HCT116 (cell line): ENCODE measurements at regions not wholly inside any gene's neighbourhood (a gene's known extent, or its start where the extent isn't known, plus 50 kb on each side); places are given as distances from the start of the nearest gene placed in this dataset.

Experiments
- ATAC-seq: fragments of 200-7000 bp; cut with Tn5 transposase; 2 replicates; pipeline ENCODE4 v1.9.1; 2020; ENCODE audit warnings: mild to moderate bottlenecking, moderate library complexity
- BruUV-seq: library from RNA; stranded (reverse); fragments of 400-500 nt; replicated peaks from 2 replicates; lab custom pipeline; 2021; lab: Mats Ljungman, UMichigan
- CTCF ChIA-PET: fragments of 300-600 bp; sonication (Branson Sonifier 250); formaldehyde crosslinking; loops from one replicate; lab custom pipeline; 2021; ENCODE audit warnings: antibody characterized with exemption; lab: Charles Lee
- POLR2A ChIA-PET: fragments of 300-600, 350-600 bp; sonication (Branson Sonifier 250); formaldehyde crosslinking; loops from one replicate; lab custom pipeline; 2021; ENCODE audit warnings: antibody characterized with exemption; lab: Charles Lee
- RAD21 ChIA-PET, 2 experiments: fragments of 300-600 bp; sonication (Branson Sonifier 250); formaldehyde crosslinking; loops; one replicate each; lab custom pipeline; 2023; ENCODE audit warnings: low total read pairs in 2 of 2; ENCODE audit not compliant: uncharacterized antibody in 2 of 2, unreplicated experiment in 2 of 2, low non-redundant PET in 1 of 2; lab: Charles Lee
- DNase-seq: peaks from one replicate; pipeline ENCODE4 v3.0.0-alpha.2; 2010; ENCODE audit warnings: low read depth, low spot score
- H2AFZ ChIP-seq: fragments of 200-600 bp; shearing (Covaris generic), sonication (generic); 2 replicates; pipeline ENCODE4 v1.6.1; 2017; ENCODE audit warnings: low read depth, mixed run types, mixed read lengths, antibody characterized with exemption, low read length; ENCODE audit not compliant: poor library complexity, severe bottlenecking
- H3K27ac ChIP-seq: 2 replicates; pipeline ENCODE4 v1.5.1; 2012; ENCODE audit warnings: low read depth, low read length
- H3K27me3 ChIP-seq: fragments of 200-600 bp; sonication (generic); 2 replicates; pipeline ENCODE4 v1.6.1; 2016; ENCODE audit warnings: mixed run types, low read length, mixed read lengths; ENCODE audit not compliant: insufficient read depth
- H3K36me3 ChIP-seq, 2 experiments: fragments of 200-500 bp in 1 of 2; fragments of 200-600 bp in 1 of 2; sonication (Bioruptor generic) in 1 of 2; sonication (generic) in 1 of 2; 2 replicates each; pipeline versions ENCODE4 v1.5.1 to v1.6.1; 2014 to 2016; ENCODE audit warnings: low read length in 2 of 2, inconsistent platforms in 1 of 2, mixed read lengths in 1 of 2, mixed run types in 1 of 2; ENCODE audit not compliant: insufficient read depth in 2 of 2, control insufficient read depth in 1 of 2
- H3K4me1 ChIP-seq, 2 experiments: fragments of 200-600 bp in 1 of 2; sonication (generic) in 1 of 2; 2 replicates each; pipeline versions ENCODE4 v1.5.1 to v1.6.1; 2012 to 2017; ENCODE audit warnings: low read length in 2 of 2, inconsistent platforms in 1 of 2, mild to moderate bottlenecking in 1 of 2, mixed read lengths in 1 of 2, mixed run types in 1 of 2, moderate library complexity in 1 of 2; ENCODE audit not compliant: insufficient read depth in 2 of 2, control insufficient read depth in 1 of 2
- H3K4me2 ChIP-seq: fragments of 200-600 bp; sonication (generic); 2 replicates; pipeline ENCODE4 v1.6.1; 2017; ENCODE audit warnings: mixed run types, low read length, mixed read lengths
- H3K4me3 ChIP-seq, 2 experiments: fragments of 200-600 bp in 1 of 2; sonication (generic) in 1 of 2; replicated peaks in 1 of 2; 2 replicates each; pipeline ENCODE4 v1.5.1; 2011 to 2016; ENCODE audit warnings: low read length in 2 of 2, control low read depth in 1 of 2, low read depth in 1 of 2, mild to moderate bottlenecking in 1 of 2, mixed read lengths in 1 of 2, mixed run types in 1 of 2
- H3K79me2 ChIP-seq: fragments of 200-600 bp; sonication (generic); 2 replicates; pipeline ENCODE4 v1.6.1; 2017; ENCODE audit warnings: mild to moderate bottlenecking, mixed run types, low read length, moderate library complexity, mixed read lengths; ENCODE audit not compliant: insufficient read depth
- H3K9ac ChIP-seq: fragments of 200-600 bp; sonication (generic); 2 replicates; pipeline ENCODE4 v1.6.1; 2016; ENCODE audit warnings: low read length, mixed read lengths
- H3K9me2 ChIP-seq: fragments of 200-600 bp; sonication (generic), shearing (Covaris generic); 2 replicates; pipeline ENCODE4 v1.6.1; 2017; ENCODE audit warnings: mixed run types, mild to moderate bottlenecking, moderate library complexity; ENCODE audit not compliant: insufficient read depth
- H3K9me3 ChIP-seq, 2 experiments: fragments of 200-500 bp in 1 of 2; fragments of 200-600 bp in 1 of 2; sonication (Bioruptor generic) in 1 of 2; sonication (generic) in 1 of 2; 2 replicates each; pipeline ENCODE4 v1.6.1; 2014 to 2017; ENCODE audit warnings: low read length in 2 of 2, mixed read lengths in 2 of 2, inconsistent platforms in 1 of 2, low read depth in 1 of 2, mild to moderate bottlenecking in 1 of 2, mixed run types in 1 of 2, moderate library complexity in 1 of 2; ENCODE audit not compliant: control insufficient read depth in 1 of 2, insufficient read depth in 1 of 2
- H4K20me1 ChIP-seq: fragments of 200-600 bp; sonication (generic), shearing (Covaris generic); 2 replicates; pipeline ENCODE4 v1.6.1; 2017; ENCODE audit warnings: mixed run types, mild to moderate bottlenecking, moderate library complexity; ENCODE audit not compliant: insufficient read depth
- ATF3 ChIP-seq: IDR thresholded peaks from 2 replicates; pipeline ENCODE4 v1.6.1; 2012
- CBX3 ChIP-seq: IDR thresholded peaks from 2 replicates; pipeline ENCODE4 v1.6.1; 2012; ENCODE audit warnings: low read depth
- CEBPB ChIP-seq: IDR thresholded peaks from 2 replicates; pipeline ENCODE4 v1.6.1; 2012; ENCODE audit warnings: low read depth
- EGR1 ChIP-seq: IDR thresholded peaks from 2 replicates; pipeline ENCODE4 v1.6.1; 2012; ENCODE audit warnings: low read depth
- ELF1 ChIP-seq: IDR thresholded peaks from 2 replicates; pipeline ENCODE4 v1.6.1; 2012; ENCODE audit warnings: low read depth, borderline replicate concordance
- EZH2 ChIP-seq: fragments of 200-600 bp; sonication (generic); IDR thresholded peaks from 2 replicates; pipeline ENCODE4 v1.6.1; 2017; ENCODE audit warnings: antibody characterized with exemption, mixed run types
- RAD21 ChIP-seq: IDR thresholded peaks from 2 replicates; pipeline ENCODE4 v1.6.1; 2012; ENCODE audit warnings: low read depth, mild to moderate bottlenecking
- REST ChIP-seq: IDR thresholded peaks from 2 replicates; pipeline ENCODE4 v1.6.1; 2012; ENCODE audit warnings: low read depth
- SP1 ChIP-seq: IDR thresholded peaks from 2 replicates; pipeline ENCODE4 v1.6.1; 2012; ENCODE audit warnings: low read depth
- TCF7L2 ChIP-seq: IDR thresholded peaks from 2 replicates; pipeline ENCODE4 v1.7.0; 2011; ENCODE audit warnings: borderline replicate concordance, inconsistent platforms; ENCODE audit not compliant: insufficient read depth, insufficient read length; ENCODE audit errors: extremely low read depth
- ZBTB33 ChIP-seq: IDR thresholded peaks from 2 replicates; pipeline ENCODE4 v1.6.1; 2011; ENCODE audit warnings: mild to moderate bottlenecking, low read length, moderate library complexity; ENCODE audit not compliant: insufficient replicate concordance; ENCODE audit errors: extremely low read depth
- intact Hi-C: fragments of 100-400 bp; cut with micrococcal nuclease; formaldehyde crosslinking; loops from 2 replicates; pipeline ENCODE4 v1.10.0; 2022

GRCh38 chr14:54344445-54344844 lies 52.4 kb upstream of the CDKN3 start (continued):
- TF ChIP-seq REST (no peak), ZBTB33 (no peak), CBX3 (no peak)

- ATAC-seq (no peak), DNase-seq (no peak)
- no peak for TF ChIP-seq EGR1
- TF ChIP-seq RAD21 = no peak
- no peak for TF ChIP-seq CBX3
- TF ChIP-seq SP1 = no peak
- no peak for TF ChIP-seq ELF1
- TF ChIP-seq TCF7L2 = no peak
- no peak for TF ChIP-seq REST
- TF ChIP-seq CEBPB = no peak
- no peak for TF ChIP-seq ATF3
- TF ChIP-seq EZH2 = no peak
- H3K9me2 ChIP-seq = no peaks in the 10 kb centered on the region
- ChIA-PET POLR2A (no interaction called here), RAD21 (interaction anchor here in 1 of 2 experiments (0.6 kb wide), 1 partner anchor 393 kb away, joined by 3 read pairs; no protein-coding TSS in a partner anchor), CTCF (no interaction called here)
- no peak overlapping the region for H3K9ac ChIP-seq
- no peak overlapping the region for H3K27ac ChIP-seq
- H3K4me2 ChIP-seq = no peak overlapping the region
- H3K4me3 ChIP-seq = no peak overlapping the region
- no peak overlapping the region for H2AFZ ChIP-seq
- no peaks in the 10 kb centered on the region for H3K27me3 ChIP-seq
- H3K36me3 ChIP-seq = no peaks in the 10 kb centered on the region
- intact Hi-C loops = loop anchor here (5.0 to 10.0 kb wide), 4 partner anchors 681 to 1049 kb away; no protein-coding TSS in a partner anchor
- no TSS peak for BruUV-seq
- H3K9me3 ChIP-seq = no peaks in the 10 kb centered on the region
- no peaks in the 10 kb centered on the region for H3K79me2 ChIP-seq
- H3K4me1 ChIP-seq = peaks cover 12 to 18% of the 10 kb centered on the region in 2 experiments; a peak in 3 of 4 replicates
- H4K20me1 ChIP-seq = no peaks in the 10 kb centered on the region
Observed at GRCh38 chr14:54346257-54346656, 50.5 kb upstream of the CDKN3 start.
